ENCODE measurements at regions not wholly inside any gene's neighbourhood (a gene's known extent, or its start where the extent isn't known, plus 50 kb on each side); places are given as distances from the start of the nearest gene placed in this dataset.

- no peak for DNase-seq
These were observed 496.7 kb downstream of the COG6 start for GRCh38 chr13:40152145-40152544.

GRCh38 chr13:40152922-40153321, 497.5 kb downstream of the COG6 start:
- no peak for DNase-seq

GRCh38 chr13:40153516-40153915, 498.1 kb downstream of the COG6 start:
- DNase-seq: no peak

GRCh38 chr13:40155201-40155600, 499.7 kb downstream of the COG6 start:
- DNase-seq: no peak

- no peak for DNase-seq
These were observed 502.8 kb downstream of the COG6 start for GRCh38 chr13:40158218-40158617.

GRCh38 chr13:40158757-40159156, 503.3 kb downstream of the COG6 start:
- DNase-seq: no peak

- no peak for DNase-seq
These were observed 504.3 kb downstream of the COG6 start for GRCh38 chr13:40159736-40160135.

GRCh38 chr13:40160618-40161350, 505.3 kb downstream of the COG6 start:
- DNase-seq: no peak

GRCh38 chr13:40161351-40161810, 505.1 kb downstream of the FOXO1 start:
- DNase-seq: no peak

- no peak for DNase-seq
These were observed 504.5 kb downstream of the FOXO1 start for GRCh38 chr13:40161931-40162330.

GRCh38 chr13:40163066-40164000, 503.1 kb downstream of the FOXO1 start:
- no peak for DNase-seq

- no peak for DNase-seq
These were observed 502.3 kb downstream of the FOXO1 start for GRCh38 chr13:40164133-40164532.

GRCh38 chr13:40165316-40165932, 501.0 kb downstream of the FOXO1 start:
- DNase-seq: no peak

GRCh38 chr13:40167327-40167726, 499.1 kb downstream of the FOXO1 start:
- no peak for DNase-seq

- no peak for DNase-seq
These were observed 497.8 kb downstream of the FOXO1 start for GRCh38 chr13:40168425-40169166.

GRCh38 chr13:40169476-40169875, 497.0 kb downstream of the FOXO1 start:
- no peak for DNase-seq

GRCh38 chr13:40170091-40170490, 496.4 kb downstream of the FOXO1 start:
- no peak for DNase-seq

GRCh38 chr13:40170982-40171381, 495.5 kb downstream of the FOXO1 start:
- no peak for DNase-seq

- DNase-seq: no peak
These were observed 494.9 kb downstream of the FOXO1 start for GRCh38 chr13:40171566-40171965.

- no peak for DNase-seq
These were observed 494.3 kb downstream of the FOXO1 start for GRCh38 chr13:40172149-40172591.

GRCh38 chr13:40172878-40173277, 493.6 kb downstream of the FOXO1 start:
- DNase-seq: no peak

- no peak for DNase-seq
These were observed 490.8 kb downstream of the FOXO1 start for GRCh38 chr13:40175639-40176038.

- no peak for DNase-seq
These were observed 490.2 kb downstream of the FOXO1 start for GRCh38 chr13:40176242-40176641.
